ENCODE measurements at regions not wholly inside any gene's neighbourhood (a gene's known extent, or its start where the extent isn't known, plus 50 kb on each side); places are given as distances from the start of the nearest gene placed in this dataset.

DNA sequence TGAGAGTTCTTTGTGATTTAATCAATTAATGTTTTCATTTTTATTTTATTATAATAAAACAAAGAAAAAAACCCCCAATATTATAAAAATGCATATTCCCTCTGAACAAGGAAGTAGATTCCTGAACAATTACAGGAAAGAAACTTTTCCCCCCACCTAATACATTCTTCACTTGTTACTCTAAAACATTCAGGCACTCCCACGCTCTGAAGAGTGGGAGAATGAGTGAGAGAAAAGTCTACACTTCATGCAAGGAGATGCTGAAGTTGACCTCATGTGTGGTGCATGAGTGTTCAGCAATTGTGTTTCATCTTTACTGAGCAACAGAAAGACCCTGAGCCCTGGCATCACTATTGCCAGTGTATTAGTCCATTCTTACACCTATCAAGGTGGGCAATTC lies 244.2 kb upstream of the IGFBP3 start:
- TF ChIP-seq, protein P1, sequence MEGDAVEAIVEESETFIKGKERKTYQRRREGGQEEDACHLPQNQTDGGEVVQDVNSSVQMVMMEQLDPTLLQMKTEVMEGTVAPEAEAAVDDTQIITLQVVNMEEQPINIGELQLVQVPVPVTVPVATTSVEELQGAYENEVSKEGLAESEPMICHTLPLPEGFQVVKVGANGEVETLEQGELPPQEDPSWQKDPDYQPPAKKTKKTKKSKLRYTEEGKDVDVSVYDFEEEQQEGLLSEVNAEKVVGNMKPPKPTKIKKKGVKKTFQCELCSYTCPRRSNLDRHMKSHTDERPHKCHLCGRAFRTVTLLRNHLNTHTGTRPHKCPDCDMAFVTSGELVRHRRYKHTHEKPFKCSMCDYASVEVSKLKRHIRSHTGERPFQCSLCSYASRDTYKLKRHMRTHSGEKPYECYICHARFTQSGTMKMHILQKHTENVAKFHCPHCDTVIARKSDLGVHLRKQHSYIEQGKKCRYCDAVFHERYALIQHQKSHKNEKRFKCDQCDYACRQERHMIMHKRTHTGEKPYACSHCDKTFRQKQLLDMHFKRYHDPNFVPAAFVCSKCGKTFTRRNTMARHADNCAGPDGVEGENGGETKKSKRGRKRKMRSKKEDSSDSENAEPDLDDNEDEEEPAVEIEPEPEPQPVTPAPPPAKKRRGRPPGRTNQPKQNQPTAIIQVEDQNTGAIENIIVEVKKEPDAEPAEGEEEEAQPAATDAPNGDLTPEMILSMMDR (IDR thresholded peaks at IDR 0.05): no peak
- no peak for TF ChIP-seq POLR2A (IDR thresholded peaks at IDR 0.05)

Measured in adrenal gland (tissue), 5 donors.